NB4 (cell line): ENCODE measurements at regions not wholly inside any gene's neighbourhood (a gene's known extent, or its start where the extent isn't known, plus 50 kb on each side); places are given as distances from the start of the nearest gene placed in this dataset.

Experiments used
- DNase-seq: peaks from one replicate; pipeline ENCODE4 v3.0.0; 2010; ENCODE audit warnings: low read depth
- H3K4me3 ChIP-seq: one replicate; pipeline ENCODE4 v1.5.1; 2011; ENCODE audit warnings: mild to moderate bottlenecking, low read depth, low read length, moderate library complexity
- CTCF ChIP-seq: IDR thresholded peaks from one replicate; pipeline ENCODE4 v1.5.1; 2012; ENCODE audit warnings: low read depth, low read length
- MAX ChIP-seq: IDR thresholded peaks from 2 replicates; pipeline ENCODE4 v1.6.1; 2011; ENCODE audit warnings: low read depth, low read length
- MYC ChIP-seq: IDR thresholded peaks from 2 replicates; pipeline ENCODE4 v1.6.1; 2011; ENCODE audit warnings: low read depth, low read length
- POLR2A ChIP-seq: IDR thresholded peaks from 2 replicates; pipeline ENCODE4 v1.6.1; 2011; ENCODE audit warnings: mild to moderate bottlenecking; ENCODE audit not compliant: insufficient read length; ENCODE audit errors: extremely low read depth

- no peak for DNase-seq
- H3K4me3 ChIP-seq: no peak overlapping the region
- TF ChIP-seq CTCF (no peak), POLR2A (no peak), MAX (no peak), MYC (no peak)
These were observed 325.1 kb downstream of the RND3 start for GRCh38 chr2:150162241-150162942.

GRCh38 chr2:150160058-150160457 lies 327.4 kb downstream of the RND3 start:
- DNase-seq: no peak
- H3K4me3 ChIP-seq: no peak overlapping the region
- TF ChIP-seq MYC: no peak
- no peak for TF ChIP-seq MAX
- TF ChIP-seq POLR2A: no peak
- TF ChIP-seq CTCF: no peak

GRCh38 chr2:150159300-150159699 lies 328.2 kb downstream of the RND3 start:
- no peak overlapping the region for H3K4me3 ChIP-seq
- no peak for DNase-seq
- TF ChIP-seq MAX (no peak), POLR2A (no peak), MYC (no peak), CTCF (no peak)

- no peak overlapping the region for H3K4me3 ChIP-seq
- no peak for TF ChIP-seq POLR2A
- TF ChIP-seq MYC: no peak
- no peak for TF ChIP-seq MAX
- DNase-seq: no peak
These were observed 330.6 kb downstream of the RND3 start for GRCh38 chr2:150156876-150157275.

- no peak overlapping the region for H3K4me3 ChIP-seq
- TF ChIP-seq POLR2A: no peak
- TF ChIP-seq MAX: no peak
- TF ChIP-seq CTCF: no peak
- TF ChIP-seq MYC: no peak
- no peak for DNase-seq
These were observed 331.1 kb downstream of the RND3 start for GRCh38 chr2:150156415-150156814.

- TF ChIP-seq MAX (no peak), CTCF (no peak), MYC (no peak), POLR2A (no peak)
- DNase-seq: no peak
- no peak overlapping the region for H3K4me3 ChIP-seq
These were observed 333.1 kb downstream of the RND3 start for GRCh38 chr2:150154308-150154797.
